Lung (tissue), 11 donors: ENCODE measurements at regions not wholly inside any gene's neighbourhood (a gene's known extent, or its start where the extent isn't known, plus 50 kb on each side); places are given as distances from the start of the nearest gene placed in this dataset.

Experiments
- ATAC-seq: fragments of 200-7000 bp; cut with Tn5 transposase; one replicate; pipeline ENCODE4 v1.9.1; 2020; ENCODE audit warnings: moderate number of reproducible peaks; ENCODE audit not compliant: insufficient read depth, low FRiP score
- DNase-seq, 3 donors: peaks; one replicate each; pipeline ENCODE4 v3.0.0-alpha.2; 2013 to 2017
- H3K27ac ChIP-seq, 2 donors: one replicate each; pipeline ENCODE4 v1.5.1; 2013; ENCODE audit warnings: mild to moderate bottlenecking in 2 of 2, moderate library complexity in 2 of 2, control low read depth in 1 of 2, inconsistent platforms in 1 of 2, low read depth in 1 of 2, low read length in 1 of 2
- H3K27me3 ChIP-seq, 3 donors: one replicate each; pipeline ENCODE4 v1.5.1; 2013; ENCODE audit warnings: low read length in 2 of 3; ENCODE audit not compliant: control insufficient read depth in 3 of 3, insufficient read depth in 3 of 3
- H3K36me3 ChIP-seq, 4 donors: one replicate each; pipeline ENCODE4 v1.5.1; 2013; ENCODE audit warnings: low read length in 4 of 4, mild to moderate bottlenecking in 1 of 4, moderate library complexity in 1 of 4; ENCODE audit not compliant: control insufficient read depth in 4 of 4, insufficient read depth in 4 of 4
- H3K4me1 ChIP-seq, 5 donors: one replicate each; pipeline ENCODE4 v1.5.1; 2013; ENCODE audit warnings: low read length in 5 of 5, mild to moderate bottlenecking in 2 of 5, moderate library complexity in 1 of 5; ENCODE audit not compliant: control insufficient read depth in 5 of 5, insufficient read depth in 5 of 5
- H3K4me3 ChIP-seq: one replicate; pipeline ENCODE4 v1.5.1; 2013; ENCODE audit warnings: mild to moderate bottlenecking, control low read depth, moderate library complexity
- H3K9ac ChIP-seq, 2 donors: one replicate each; pipeline ENCODE4 v1.5.1; 2013; ENCODE audit warnings: low read length in 2 of 2, control low read depth in 1 of 2; ENCODE audit not compliant: insufficient read depth in 1 of 2
- H3K9me3 ChIP-seq, 4 donors: one replicate each; pipeline ENCODE4 v1.5.1; 2013; ENCODE audit warnings: low read length in 3 of 4, mild to moderate bottlenecking in 1 of 4, moderate library complexity in 1 of 4; ENCODE audit not compliant: control insufficient read depth in 4 of 4, insufficient read depth in 3 of 4
- CTCF ChIP-seq: IDR thresholded peaks from 2 replicates; pipeline ENCODE4 v1.5.1; 2012; ENCODE audit warnings: mild to moderate bottlenecking; ENCODE audit errors: control extremely low read depth, extremely low read depth
- WGBS, 2 donors: extraction: QIAGEN DNeasy Blood & Tissue Kit; methylation state at CpG; one replicate each; pipeline ENCODE4 v1.1.7; 2013; 5-methylcytosine and 5-hydroxymethylcytosine counted together
- donor health status: control.
- donor health status: control.
- donor health status: Bipolar disorder and iron deficiency.
- donor health status: healthy.
- donor health status: DM: yes; HTN: yes; CAD: no.

GRCh38 chr4:63799166-63799565 is 610.1 kb downstream of the TECRL start:
- Histone ChIP-seq H3K36me3 (no peaks in the 10 kb centered on the region), H3K9ac (no peak overlapping the region), H3K9me3 (peaks cover 0 to 2% (median 0%) of the 10 kb centered on the region in 4 donors), H3K27ac (no peak overlapping the region), H3K27me3 (no peaks in the 10 kb centered on the region), H3K4me1 (no peaks in the 10 kb centered on the region), H3K4me3 (no peak overlapping the region)
- WGBS, 2 donors, result 48 to 89% methylated on average over 2 of the region's 2 CpGs
- DNase-seq (no peak), ATAC-seq (no peak)
- TF ChIP-seq CTCF, result no peak

- TF ChIP-seq CTCF, result no peak
- ATAC-seq (no peak), DNase-seq (no peak)
- Histone ChIP-seq H3K36me3 (no peaks in the 10 kb centered on the region), H3K27me3 (no peaks in the 10 kb centered on the region), H3K9ac (no peak overlapping the region), H3K4me1 (no peaks in the 10 kb centered on the region), H3K4me3 (no peak overlapping the region), H3K27ac (no peak overlapping the region), H3K9me3 (peaks cover 0 to 2% (median 0%) of the 10 kb centered on the region in 4 donors)
- WGBS, 2 donors, result 44 to 65% methylated on average over 2 of the region's 2 CpGs
Observed at GRCh38 chr4:63795301-63795700, 613.9 kb downstream of the TECRL start.

- Histone ChIP-seq H3K9ac (no peak overlapping the region), H3K36me3 (no peaks in the 10 kb centered on the region), H3K4me3 (no peak overlapping the region), H3K9me3 (no peaks in the 10 kb centered on the region), H3K4me1 (peaks cover 0 to 9% (median 4%) of the 10 kb centered on the region in 5 donors), H3K27me3 (no peaks in the 10 kb centered on the region), H3K27ac (no peak overlapping the region)
- no peak for TF ChIP-seq CTCF
- 76 to 82% methylated on average over 5 of the region's 5 CpGs for WGBS, 2 donors
- ATAC-seq, result no peak
- DNase-seq, result no peak
Observed at GRCh38 chr4:63790377-63790776, 618.9 kb downstream of the TECRL start.

GRCh38 chr4:63788271-63788670 is 621.0 kb downstream of the TECRL start:
- no peak for DNase-seq
- 75 to 98% methylated on average over 1 of the region's 1 CpG for WGBS, 2 donors

More at GRCh38 chr4:63788271-63788670, 621.0 kb downstream of the TECRL start:
- no peaks in the 10 kb centered on the region for H3K27me3 ChIP-seq
- no peak overlapping the region for H3K9ac ChIP-seq
- ATAC-seq, result no peak
- H3K9me3 ChIP-seq, result no peaks in the 10 kb centered on the region
- no peak for TF ChIP-seq CTCF
- peaks cover 0 to 9% (median 4%) of the 10 kb centered on the region in 5 donors for H3K4me1 ChIP-seq
- H3K27ac ChIP-seq, result no peak overlapping the region
- no peak overlapping the region for H3K4me3 ChIP-seq
- no peaks in the 10 kb centered on the region for H3K36me3 ChIP-seq
